ENCODE measurements at regions not wholly inside any gene's neighbourhood (a gene's known extent, or its start where the extent isn't known, plus 50 kb on each side); places are given as distances from the start of the nearest gene placed in this dataset.

- Histone ChIP-seq H3K9ac (ENCODE audit: insufficient read depth in 1 of 2, low read depth in 2 of 2, low read length in 2 of 2) (no peak overlapping the region), H3K4me1 (replicated peaks in 1 of 2; ENCODE audit: control insufficient read depth in 2 of 2, insufficient read depth in 2 of 2, low read length in 2 of 2) (no peaks in the 10 kb centered on the region), H2AFZ (ENCODE audit: low read depth, low read length) (no peak overlapping the region), H3K9me1 (ENCODE audit: control insufficient read depth, insufficient read depth, low read length) (no peaks in the 10 kb centered on the region), H3K4me3 (no peak overlapping the region), H3K36me3 (ENCODE audit: control insufficient read depth, insufficient read depth, low read length) (no peaks in the 10 kb centered on the region), H3K79me2 (ENCODE audit: control insufficient read depth, insufficient read depth, low read length) (no peaks in the 10 kb centered on the region), H3K27ac (ENCODE audit: extremely low read depth, low read depth, low read length) (no peak overlapping the region), H4K20me1 (replicated peaks; ENCODE audit: control insufficient read depth, insufficient read depth, low read length) (no peaks in the 10 kb centered on the region), H3K27me3 (ENCODE audit: control insufficient read depth in 2 of 2, insufficient read depth in 2 of 2, low read length in 2 of 2) (no peaks in the 10 kb centered on the region), H3K9me3 (replicated peaks; ENCODE audit: control insufficient read depth, insufficient read depth, low read depth, low read length) (no peaks in the 10 kb centered on the region), H3K4me2 (ENCODE audit: insufficient read depth, low read length) (no peak overlapping the region)
- ATAC-seq, result no peak
- in situ Hi-C loops (cut with MboI), result no loop called here
- no peak for FAIRE-seq
- ChIA-PET CTCF (ENCODE audit: low intra/inter-chr PET ratio) (no interaction called here), POLR2A (no interaction called here)
- DNase-seq (ENCODE audit: extremely low read depth in 1 of 4, low spot score in 3 of 4), result no peak
- BruUV-seq (replicated peaks), result no TSS peak
- 0 out of 2 replicates have a peak, but pooled peaks have one; percentile 9 for TF ChIP-seq TFE3 (CRISPR knock-in tag; IDR thresholded peaks at IDR 0.05)
- TF ChIP-seq ZKSCAN1 (IDR thresholded peaks at IDR 0.05; ENCODE audit: low read depth, low read length), result no peak
- intact Hi-C loops (cut with micrococcal nuclease), result no loop called here
Measured at GRCh38 chr5:155676967-155677366, 650.0 kb upstream of the SGCD start.

GRCh38 chr5:155678371-155678770 is 648.6 kb upstream of the SGCD start:
- intact Hi-C loops (cut with micrococcal nuclease), result no loop called here
- ATAC-seq (no peak), FAIRE-seq (no peak), DNase-seq (ENCODE audit: extremely low read depth in 1 of 4, low spot score in 3 of 4) (no peak)
- ChIA-PET CTCF (ENCODE audit: low intra/inter-chr PET ratio) (no interaction called here), POLR2A (no interaction called here)
- in situ Hi-C loops (cut with MboI), result no loop called here
- Histone ChIP-seq H3K9me3 (replicated peaks; ENCODE audit: control insufficient read depth, insufficient read depth, low read depth, low read length) (no peaks in the 10 kb centered on the region), H3K4me1 (replicated peaks in 1 of 2; ENCODE audit: control insufficient read depth in 2 of 2, insufficient read depth in 2 of 2, low read length in 2 of 2) (no peaks in the 10 kb centered on the region), H2AFZ (ENCODE audit: low read depth, low read length) (no peak overlapping the region), H3K27me3 (ENCODE audit: control insufficient read depth in 2 of 2, insufficient read depth in 2 of 2, low read length in 2 of 2) (no peaks in the 10 kb centered on the region), H3K9me1 (ENCODE audit: control insufficient read depth, insufficient read depth, low read length) (no peaks in the 10 kb centered on the region), H3K79me2 (ENCODE audit: control insufficient read depth, insufficient read depth, low read length) (no peaks in the 10 kb centered on the region), H3K4me2 (ENCODE audit: insufficient read depth, low read length) (no peak overlapping the region), H3K4me3 (no peak overlapping the region), H3K36me3 (ENCODE audit: control insufficient read depth, insufficient read depth, low read length) (no peaks in the 10 kb centered on the region), H4K20me1 (replicated peaks; ENCODE audit: control insufficient read depth, insufficient read depth, low read length) (no peaks in the 10 kb centered on the region), H3K9ac (ENCODE audit: insufficient read depth in 1 of 2, low read depth in 2 of 2, low read length in 2 of 2) (no peak overlapping the region), H3K27ac (ENCODE audit: extremely low read depth, low read depth, low read length) (no peak overlapping the region)
- 0% methylated on average over 2 of the region's 2 CpGs for WGBS (ENCODE audit: insufficient coverage, low coverage, missing lambda C conversion rate)
- BruUV-seq (replicated peaks), result no TSS peak
- TF ChIP-seq REST (IDR thresholded peaks at IDR 0.05; ENCODE audit: borderline replicate concordance) (no peak), REST (CRISPR knock-in tag; IDR thresholded peaks at IDR 0.05; ENCODE audit: low read depth) (no peak), SAP30 (IDR thresholded peaks at IDR 0.05; ENCODE audit: borderline replicate concordance, insufficient read depth, low read depth, low read length, poor library complexity, severe bottlenecking) (no peak), EZH2 (IDR thresholded peaks at IDR 0.05; ENCODE audit: borderline replicate concordance, low read depth, low read length) (no peak), MECOM (CRISPR knock-in tag; IDR thresholded peaks at IDR 0.05) (no peak), RAD51 (IDR thresholded peaks at IDR 0.05; ENCODE audit: borderline replicate concordance, low read depth) (no peak)
